H54 (cell line): ENCODE measurements at regions not wholly inside any gene's neighbourhood (a gene's known extent, or its start where the extent isn't known, plus 50 kb on each side); places are given as distances from the start of the nearest gene placed in this dataset.
"Not testable (repeated sequence)": the region's sequence is repeated elsewhere in the genome, so short reads cannot be mapped to it uniquely, and the experiment has no call there.

Experiments
- DNase-seq: peaks from one replicate; pipeline ENCODE4 v3.0.0; 2011; ENCODE audit warnings: low spot score, mixed read lengths; ENCODE audit not compliant: insufficient read length
- FAIRE-seq: peaks from 3 replicates; lab custom pipeline; 2011; peaks lifted over from hg19 to GRCh38; lab: Jason Lieb, UNC
- POLR2A ChIP-seq: IDR thresholded peaks from 2 replicates; pipeline ENCODE4 v1.6.1; 2011; ENCODE audit warnings: low read depth, mild to moderate bottlenecking, low read length

DNA sequence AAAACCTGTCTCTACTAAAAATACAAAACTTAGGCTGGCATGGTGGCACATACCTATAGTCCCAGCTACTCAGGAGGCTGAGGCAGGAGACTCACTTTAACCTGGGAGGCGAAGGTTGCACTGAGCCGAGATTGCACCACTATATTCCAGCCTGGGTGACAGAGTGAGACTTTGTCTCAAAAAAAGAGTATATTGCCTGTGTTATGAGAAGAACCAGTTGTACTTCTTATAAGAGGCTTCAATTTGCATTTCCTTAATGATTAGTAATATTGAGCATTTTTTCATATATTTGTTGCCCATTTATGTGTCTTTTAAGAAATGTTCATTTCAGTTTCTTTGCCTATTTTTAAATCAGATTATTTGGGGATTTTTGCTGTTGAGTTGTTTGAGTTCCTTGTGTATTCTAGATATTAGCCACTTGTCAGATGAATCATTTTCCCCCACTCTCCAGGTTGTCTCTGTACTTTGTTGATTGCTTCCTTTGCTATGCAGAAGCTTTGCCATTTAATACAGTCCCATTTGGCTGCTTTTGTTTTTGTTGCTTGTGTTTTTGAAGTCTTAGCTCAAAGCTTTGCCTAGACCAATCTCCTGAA lies 75.8 kb upstream of the LRPPRC start:
- DNase-seq (no peak), FAIRE-seq (no peak)
- TF ChIP-seq POLR2A = no peak

DNA sequence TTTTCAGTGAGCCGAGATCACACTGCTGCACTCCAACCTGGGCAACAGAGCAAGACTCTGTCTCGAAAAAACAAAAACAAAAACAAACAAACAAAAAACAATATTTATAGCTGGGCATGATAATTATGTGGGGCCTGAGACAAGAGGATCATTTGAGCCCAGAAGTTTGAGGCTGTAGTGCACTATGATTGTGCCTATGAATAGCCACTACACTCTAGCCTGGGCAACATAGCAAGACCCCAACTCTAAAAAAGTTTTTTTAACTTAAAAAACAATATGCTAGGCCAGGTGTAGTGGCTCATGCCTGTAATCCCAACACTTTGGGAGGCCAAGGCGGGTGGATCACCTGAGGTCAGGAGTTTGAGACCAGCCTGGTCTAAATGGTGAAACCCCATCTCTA lies 77.9 kb upstream of the LRPPRC start:
- not testable (repeated sequence) for FAIRE-seq

DNA sequence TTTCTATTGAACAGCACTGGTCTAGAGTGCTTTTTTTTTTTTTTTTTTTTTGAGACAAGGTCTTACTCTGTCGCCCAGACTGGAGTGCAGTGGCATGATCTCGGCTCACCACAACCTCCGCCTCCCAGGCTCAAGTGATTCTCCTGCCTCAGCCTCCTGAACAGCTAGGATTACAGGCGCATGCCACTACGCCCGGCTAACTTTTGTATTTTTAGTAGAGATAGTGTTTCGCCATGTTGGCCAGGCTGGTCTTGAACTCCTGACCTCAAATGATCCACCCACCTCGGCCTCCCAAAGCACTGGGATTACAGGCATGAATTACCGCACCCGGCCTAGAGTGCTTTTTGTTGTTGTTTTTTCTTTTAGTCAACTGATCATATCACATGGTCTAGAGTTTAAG lies 79.0 kb upstream of the LRPPRC start:
- FAIRE-seq, DNase-seq: not testable (repeated sequence)

More for the DNA sequence above, 77.9 kb upstream of the LRPPRC start:
- DNase-seq = not testable (repeated sequence)

DNA sequence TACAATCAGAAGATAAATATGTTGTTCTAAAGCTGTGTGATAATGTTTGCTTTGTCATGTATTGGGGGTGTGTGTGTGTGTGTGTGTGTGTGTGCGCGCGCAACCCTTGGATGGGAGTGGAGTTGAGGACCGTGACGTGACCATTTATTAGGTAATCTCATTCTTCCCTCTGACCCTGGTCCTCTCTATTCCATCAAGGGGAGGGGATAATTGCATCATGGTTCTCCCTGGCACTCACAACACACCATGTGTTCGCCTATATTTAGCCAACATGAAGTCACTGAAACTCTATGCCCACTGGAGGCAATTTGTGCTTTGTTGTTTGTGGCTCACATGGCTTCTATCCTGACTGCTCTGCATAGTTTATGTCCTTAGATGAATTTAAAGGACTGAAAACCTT lies 79.8 kb upstream of the LRPPRC start:
- DNase-seq (no peak), FAIRE-seq (no peak)
- TF ChIP-seq POLR2A = no peak

DNA sequence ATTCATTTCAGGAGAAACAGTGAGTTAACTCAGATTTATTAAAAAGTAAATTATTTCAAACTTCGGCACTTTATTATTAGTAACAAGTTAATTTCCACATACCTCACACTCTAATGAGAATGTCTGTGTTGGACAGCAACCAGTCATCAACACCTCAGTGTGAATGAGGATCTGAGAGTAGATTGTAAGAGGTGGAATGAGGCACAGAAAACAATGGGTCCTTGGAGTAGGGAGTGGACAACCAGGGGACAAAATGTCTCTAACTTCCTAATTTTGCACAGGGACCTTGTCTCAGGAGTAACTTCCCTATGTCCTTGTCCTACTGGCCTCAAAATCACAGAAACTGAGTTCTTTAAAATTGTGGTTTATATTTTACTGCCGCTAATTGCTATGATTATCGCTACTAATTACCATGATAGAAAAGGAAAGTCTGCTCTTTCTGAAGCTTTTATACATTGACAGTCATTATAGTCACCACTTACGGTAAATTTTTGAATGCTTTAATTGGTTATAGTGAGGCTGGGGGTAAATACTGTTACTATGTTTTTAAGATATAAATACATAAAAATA lies 82.2 kb upstream of the LRPPRC start:
- FAIRE-seq (no peak), DNase-seq (no peak)
- TF ChIP-seq POLR2A = no peak

DNA sequence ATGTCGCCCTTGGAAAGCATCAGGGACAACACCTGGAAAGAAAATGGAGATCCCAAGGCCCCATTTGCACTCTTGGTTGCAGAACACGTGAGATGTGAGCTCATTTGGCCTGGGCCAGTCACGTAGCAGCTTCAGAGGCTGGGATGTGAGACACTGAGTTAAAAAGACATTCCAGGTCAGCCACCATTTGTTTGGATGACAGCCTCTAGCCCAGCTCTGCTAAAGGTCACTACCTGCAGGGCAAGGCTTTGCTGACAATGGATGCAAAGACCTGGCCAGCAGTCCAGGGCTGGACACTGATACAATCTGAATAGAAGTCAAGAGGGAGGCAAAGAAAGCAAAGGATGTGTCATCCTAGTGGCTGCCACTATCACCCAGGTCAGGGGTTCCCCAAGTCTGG lies 83.9 kb upstream of the LRPPRC start:
- DNase-seq (no peak), FAIRE-seq (no peak)
- no peak for TF ChIP-seq POLR2A

DNA sequence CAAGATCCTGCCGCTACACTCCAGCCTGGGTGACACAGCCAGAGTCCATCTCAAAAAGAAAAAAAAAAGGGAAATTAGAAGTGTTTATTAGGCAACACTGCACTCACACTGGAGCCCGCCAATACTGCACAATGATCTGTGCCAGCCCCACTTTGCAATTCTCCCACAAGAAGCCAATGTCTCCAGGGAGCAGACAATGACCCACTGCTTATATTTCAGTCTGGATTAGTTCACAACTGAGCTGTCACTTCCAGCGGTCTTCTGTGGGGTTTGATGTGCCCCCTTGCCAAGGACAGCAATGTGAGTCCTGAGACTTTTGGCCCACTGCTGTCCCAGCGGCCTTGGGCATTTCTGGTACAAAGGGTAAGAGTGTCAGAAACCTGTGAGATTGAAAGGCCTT lies 85.6 kb upstream of the PPM1B start:
- FAIRE-seq (no peak), DNase-seq (no peak)
- TF ChIP-seq POLR2A = no peak

DNA sequence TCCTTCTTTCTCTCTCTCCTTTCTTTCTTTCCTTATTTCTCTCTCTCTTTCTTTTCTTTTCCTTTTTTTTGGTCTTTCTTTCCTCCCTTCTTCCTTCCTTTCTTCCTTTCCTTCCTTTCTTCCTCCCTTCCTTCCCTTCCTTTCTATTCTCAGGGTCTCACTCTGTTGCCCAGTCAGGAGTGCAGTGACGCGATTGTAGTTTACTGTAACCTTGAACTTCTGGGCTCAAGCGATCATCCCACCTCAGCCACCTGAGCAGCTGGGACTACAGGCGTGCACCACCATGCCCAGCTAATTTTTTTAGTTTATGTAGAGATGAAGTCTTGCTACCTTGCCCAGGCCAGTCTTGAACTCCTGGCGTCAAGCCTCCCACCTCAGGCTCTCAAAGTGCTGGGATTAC lies 83.8 kb upstream of the PPM1B start:
- DNase-seq = no peak
- TF ChIP-seq POLR2A = no peak
- FAIRE-seq = no peak

DNA sequence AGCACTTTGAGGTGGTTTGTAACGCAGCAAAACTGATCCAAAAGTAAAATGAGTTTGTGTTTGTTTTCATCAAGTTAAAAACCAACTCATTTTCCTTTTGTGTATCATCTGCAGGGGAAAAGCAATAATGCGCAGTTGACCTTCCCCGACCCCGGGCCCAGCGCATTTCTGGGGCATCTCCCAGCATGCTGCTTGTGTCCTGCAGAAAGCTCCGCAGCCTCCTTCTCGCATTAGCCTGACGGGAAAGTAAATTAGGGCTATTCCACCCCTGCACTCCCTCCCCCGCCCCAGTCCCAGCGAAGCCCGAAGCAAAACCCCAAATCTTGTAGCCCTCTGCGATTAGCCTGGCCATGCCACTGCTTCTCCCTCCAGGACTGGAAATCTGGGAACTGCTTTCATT lies 82.0 kb upstream of the PPM1B start:
- no peak for FAIRE-seq

DNA sequence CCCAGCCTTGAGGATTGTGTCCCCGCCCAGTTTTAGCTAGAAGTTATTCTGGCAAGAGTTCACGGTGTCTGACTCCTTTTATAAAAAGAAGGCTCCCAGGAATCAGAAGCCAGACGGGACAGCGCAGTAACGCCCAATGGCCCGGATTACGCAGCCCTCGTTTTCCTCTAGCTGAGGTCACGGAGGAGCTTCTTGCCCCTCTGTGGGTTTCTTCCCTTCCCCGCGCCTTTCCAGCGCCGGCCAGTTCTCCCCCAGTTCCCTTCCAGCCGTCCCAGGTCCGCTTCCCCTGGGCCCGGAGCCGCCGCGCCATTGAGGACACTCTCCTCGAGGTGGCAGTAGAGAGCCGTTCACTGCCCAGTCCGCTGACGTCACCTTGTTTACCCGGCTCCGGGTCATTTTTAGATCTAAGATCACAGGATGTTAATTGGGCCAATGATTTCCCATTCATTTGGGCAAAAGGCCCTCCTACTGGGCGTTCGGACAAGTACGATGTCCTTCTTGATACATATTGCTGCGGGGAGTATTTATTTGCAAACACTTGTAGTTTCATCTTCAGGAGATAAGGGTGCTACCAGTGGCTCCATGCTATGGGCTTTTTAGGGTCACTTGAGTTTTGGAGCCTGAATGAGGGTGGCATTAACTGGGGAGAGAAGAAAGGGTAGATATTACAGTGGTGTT lies 81.5 kb upstream of the PPM1B start:
- no peak for TF ChIP-seq POLR2A
- DNase-seq (peak; percentile 76), FAIRE-seq (peak; percentile 36)

More for the DNA sequence above, 82.0 kb upstream of the PPM1B start:
- TF ChIP-seq POLR2A = no peak
- no peak for DNase-seq

DNA sequence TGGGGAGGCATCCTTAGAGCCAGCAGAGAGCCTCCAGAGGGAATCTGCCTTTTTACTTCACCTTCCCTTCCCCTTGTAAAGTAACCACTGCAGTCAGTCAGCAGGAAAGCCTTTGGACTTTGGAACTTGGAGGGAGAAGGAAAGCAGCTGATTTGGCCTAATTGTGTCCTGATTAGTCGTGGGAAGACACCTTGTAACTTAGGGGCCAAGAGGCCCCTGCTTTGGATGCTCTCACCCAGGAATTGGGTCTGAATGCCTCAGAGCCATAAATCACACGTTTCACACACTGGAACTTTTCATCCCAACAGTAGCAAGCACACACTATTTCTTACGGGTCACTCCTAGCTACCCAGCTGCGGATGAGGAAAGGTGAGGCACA lies 81.0 kb upstream of the PPM1B start:
- TF ChIP-seq POLR2A = no peak
- DNase-seq (no peak), FAIRE-seq (no peak)

DNA sequence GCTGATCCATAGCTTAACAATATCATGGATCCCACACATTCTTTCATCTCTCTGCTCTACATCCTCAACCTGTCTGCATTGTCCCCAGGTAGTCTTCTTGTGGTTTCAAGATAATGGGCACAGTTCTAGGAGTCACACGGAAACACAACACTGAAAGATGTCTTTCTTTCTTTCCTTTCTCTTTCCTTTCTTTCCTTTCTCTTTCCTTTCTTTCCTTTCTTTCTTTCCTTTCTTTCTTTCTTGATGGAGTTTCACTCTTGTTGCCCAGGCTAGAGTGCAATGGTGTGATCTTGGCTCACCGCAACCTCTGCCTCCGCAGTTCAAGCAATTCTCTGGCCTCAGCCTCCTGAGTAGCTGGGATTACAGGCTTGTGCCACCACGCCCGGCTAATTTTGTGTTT lies 76.2 kb upstream of the PPM1B start:
- FAIRE-seq = not testable (repeated sequence)

DNA sequence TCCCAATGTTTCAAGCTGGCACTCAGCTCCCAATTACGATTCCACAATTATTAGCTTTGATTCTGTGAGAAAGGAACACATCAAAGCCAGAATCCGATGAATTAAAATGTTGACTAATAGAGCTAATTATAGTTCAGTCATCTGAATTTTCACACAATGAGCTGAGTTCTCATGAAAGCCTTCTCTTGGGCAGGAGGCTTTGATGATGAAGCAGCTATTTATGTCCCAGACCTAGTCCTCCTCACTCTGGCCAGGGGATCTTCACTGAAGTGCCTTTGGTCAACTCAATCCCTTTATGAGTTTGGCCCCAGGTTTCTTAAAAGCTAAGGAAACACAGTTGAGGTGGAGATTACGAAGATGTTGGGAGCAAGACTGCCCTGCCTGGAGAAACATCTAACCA lies 74.7 kb upstream of the PPM1B start:
- no peak for DNase-seq
- no peak for TF ChIP-seq POLR2A
- no peak for FAIRE-seq

More for the DNA sequence above, 76.2 kb upstream of the PPM1B start:
- DNase-seq = not testable (repeated sequence)

DNA sequence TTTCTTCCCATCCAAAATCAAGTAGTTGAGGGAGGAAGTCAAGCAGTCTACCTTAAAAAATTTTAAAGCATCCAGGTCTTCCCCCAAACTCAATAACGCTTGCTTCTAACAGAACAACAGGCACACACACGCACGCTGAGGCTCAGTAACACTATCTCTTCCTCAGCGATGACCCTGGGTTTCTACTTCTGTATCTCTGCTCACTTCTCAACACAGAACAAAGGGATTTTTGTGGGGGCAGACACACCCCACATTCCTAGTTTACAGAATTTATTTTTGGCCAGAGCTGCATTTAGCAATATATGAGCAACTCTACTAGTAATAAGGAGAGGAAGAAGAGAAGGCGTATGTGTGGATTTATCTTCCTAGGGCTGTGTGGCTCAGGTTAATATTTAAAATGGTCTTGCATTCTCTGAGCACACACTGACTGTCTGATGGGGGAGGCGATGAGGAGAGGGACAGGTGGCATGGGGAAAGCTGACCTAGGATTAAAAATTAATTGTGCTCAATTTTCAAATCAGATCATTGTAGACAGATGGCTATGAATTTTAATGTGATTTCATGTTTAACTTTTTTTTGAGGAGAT lies 71.3 kb upstream of the PPM1B start:
- no peak for FAIRE-seq
- no peak for TF ChIP-seq POLR2A

DNA sequence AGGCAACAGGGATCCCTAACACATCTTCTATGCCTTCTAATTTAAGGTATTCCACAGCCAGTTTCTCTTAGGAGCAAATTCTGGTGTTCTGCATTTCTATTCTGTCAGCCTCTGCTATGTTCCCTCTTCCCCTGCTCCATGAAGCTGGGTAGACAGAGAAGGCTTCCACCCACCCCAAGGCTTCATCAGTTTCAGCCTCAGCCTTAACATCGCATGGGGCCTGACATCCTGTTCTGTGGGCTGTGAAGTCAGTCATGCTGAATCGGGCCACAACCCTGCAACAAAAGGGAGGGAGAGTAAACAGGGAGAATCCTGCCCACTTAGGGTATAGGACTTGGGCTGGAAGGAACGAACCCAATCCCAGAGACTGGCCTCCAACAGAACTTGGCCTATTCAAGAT lies 70.6 kb upstream of the PPM1B start:
- no peak for TF ChIP-seq POLR2A
- FAIRE-seq = no peak
- no peak for DNase-seq

More for the DNA sequence above, 71.3 kb upstream of the PPM1B start:
- no peak for DNase-seq
